Suppressor macrophage (primary cell): ENCODE measurements at regions not wholly inside any gene's neighbourhood (a gene's known extent, or its start where the extent isn't known, plus 50 kb on each side); places are given as distances from the start of the nearest gene placed in this dataset.
A peak's percentile ranks its signal among the peaks of the same experiment; 100 is the strongest.
"Not testable (repeated sequence)": the region's sequence is repeated elsewhere in the genome, so short reads cannot be mapped to it uniquely, and the experiment has no call there.

Source experiments
- DNase-seq, 4 experiments: peaks; one replicate each; pipeline ENCODE4 v3.0.0-alpha.2; 2020 to 2022

- DNase-seq: not testable (repeated sequence)
Measured at GRCh38 chr22:23379540-23380229, 199.4 kb downstream of the BCR start.

GRCh38 chr22:23377767-23378166 lies 197.5 kb downstream of the BCR start:
- no peak for DNase-seq

DNA sequence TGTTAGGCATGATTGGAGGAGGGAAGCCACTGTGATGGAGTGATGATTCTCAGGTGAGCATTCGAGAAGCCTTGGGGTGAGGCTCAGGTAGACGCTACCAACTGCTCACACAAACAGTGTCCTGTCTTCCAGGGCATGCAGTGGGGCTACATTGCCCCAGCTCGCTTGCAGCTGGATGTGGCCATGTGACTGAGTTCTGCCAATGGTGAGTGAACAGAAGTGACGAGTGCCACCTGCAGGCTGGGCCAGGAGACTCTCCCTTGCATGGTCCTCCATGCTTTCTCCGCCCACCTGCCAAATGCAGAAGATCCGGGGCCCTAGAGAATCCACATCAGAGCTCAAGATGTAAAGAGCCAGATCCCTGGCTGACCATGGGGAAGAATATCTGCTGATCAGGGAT lies 195.9 kb downstream of the BCR start:
- peak; percentile 5 to 57 (median 43) for DNase-seq

GRCh38 chr22:23375031-23375827 lies 194.9 kb downstream of the BCR start:
- DNase-seq: no peak

- no peak for DNase-seq
Measured at GRCh38 chr22:23373601-23374000, 193.3 kb downstream of the BCR start.

DNA sequence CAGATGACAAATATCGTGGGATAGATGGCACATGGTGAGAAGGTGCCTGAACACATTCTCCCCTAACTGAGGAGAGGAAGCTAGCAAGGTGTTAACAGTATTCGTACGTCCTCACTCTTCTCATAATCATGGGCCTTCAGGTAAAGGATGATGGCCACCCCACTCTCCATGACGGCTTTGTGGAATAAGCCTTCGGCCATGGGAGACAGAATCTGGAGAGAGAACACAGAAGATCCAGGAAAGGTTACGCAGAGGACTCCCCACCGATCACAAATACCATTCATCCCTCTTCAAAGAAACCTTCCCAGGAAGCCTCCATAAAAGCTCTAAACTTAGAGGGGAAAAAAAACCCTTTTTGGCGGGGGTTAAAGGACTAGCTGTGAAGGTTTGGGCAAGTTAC lies 189.9 kb downstream of the BCR start:
- no peak for DNase-seq

DNA sequence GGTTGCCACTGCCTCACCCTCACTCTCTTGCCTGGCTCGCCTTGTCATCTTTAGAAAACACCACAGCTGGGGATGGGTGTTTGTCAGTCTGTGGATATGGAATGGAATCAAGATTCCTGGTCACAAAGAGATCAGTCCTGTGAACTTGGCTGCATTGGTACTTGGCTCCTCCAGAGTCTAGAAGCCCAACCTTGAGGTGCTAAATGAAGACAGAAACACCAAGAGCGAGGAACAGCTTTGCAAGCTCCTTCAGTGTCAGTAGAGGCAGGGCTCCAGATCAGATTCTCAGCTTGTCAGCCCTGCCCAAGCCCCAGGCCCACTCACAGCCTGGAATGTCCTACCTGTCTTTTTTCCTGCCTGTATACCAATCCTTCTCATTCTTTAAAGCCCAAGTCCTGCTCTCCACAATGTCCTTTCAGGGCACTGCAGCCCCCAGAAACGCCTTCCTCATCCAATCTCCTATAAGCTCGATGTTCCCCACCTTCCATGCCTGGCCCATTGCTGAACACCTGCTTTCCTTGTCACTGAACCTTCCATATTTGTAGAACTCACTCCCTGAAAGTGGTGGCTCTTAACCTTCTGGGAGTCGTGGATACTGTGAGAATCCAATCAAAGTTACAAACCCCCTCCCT lies 188.9 kb downstream of the BCR start:
- no peak for DNase-seq
